Prostate gland (tissue), 2 donors: ENCODE measurements at regions not wholly inside any gene's neighbourhood (a gene's known extent, or its start where the extent isn't known, plus 50 kb on each side); places are given as distances from the start of the nearest gene placed in this dataset.

Source experiments
- DNase-seq: peaks from one replicate; pipeline ENCODE4 v3.0.0-alpha.2; 2019; ENCODE audit warnings: low spot score
- H3K27ac ChIP-seq, 2 donors: fragments of 200-600 bp; sonication (generic); 2 replicates each; pipeline ENCODE4 v1.5.1; 2017 to 2019
- H3K27me3 ChIP-seq: fragments of 200-600 bp; sonication (generic); replicated peaks from 2 replicates; pipeline ENCODE4 v1.5.1; 2019; ENCODE audit not compliant: insufficient read depth
- H3K36me3 ChIP-seq, 2 donors: fragments of 200-600 bp; sonication (generic); 1 replicate in 1 of 2; 2 replicates in 1 of 2; pipeline versions ENCODE4 v1.5.1 to v1.8.1; 2017 to 2019
- H3K4me1 ChIP-seq: fragments of 200-600 bp; sonication (generic); replicated peaks from 2 replicates; pipeline ENCODE4 v1.5.1; 2019
- H3K4me3 ChIP-seq, 2 donors: fragments of 200-600 bp; sonication (generic); 2 replicates each; pipeline ENCODE4 v1.5.1; 2017 to 2019
- H3K9me3 ChIP-seq: fragments of 200-600 bp; sonication (generic); 2 replicates; pipeline ENCODE4 v1.5.1; 2017
- CTCF ChIP-seq, 4 experiments: fragments of 200-600 bp in 2 of 4; fragments of 450-650 bp in 2 of 4; sonication (generic) in 2 of 4; IDR thresholded peaks; 1 replicate in 3 of 4; 2 replicates in 1 of 4; pipeline ENCODE4 v1.5.1; 2016 to 2019; ENCODE audit warnings: antibody characterized with exemption in 4 of 4, mild to moderate bottlenecking in 2 of 4, moderate library complexity in 2 of 4
- POLR2A ChIP-seq: fragments of 450-650 bp; IDR thresholded peaks from one replicate; pipeline ENCODE4 v1.6.1; 2016; ENCODE audit warnings: antibody characterized with exemption, mild to moderate bottlenecking
- POLR2AphosphoS5 ChIP-seq: sonication (generic); formaldehyde crosslinking; IDR thresholded peaks from one replicate; pipeline ENCODE4 v1.6.1; 2017; ENCODE audit warnings: antibody characterized with exemption
- WGBS: methylation state at CpG from one replicate; pipeline ENCODE4 v1.1.5; 2018; 5-methylcytosine and 5-hydroxymethylcytosine counted together
- intact Hi-C: fragments of 100-400 bp; cut with DNase I; formaldehyde crosslinking; loops from one replicate; pipeline ENCODE4 v1.14.2; 2022

GRCh38 chr13:30053939-30054338 lies 203.5 kb upstream of the UBL3 start:
- TF ChIP-seq POLR2AphosphoS5 (no peak), CTCF (IDR thresholded peaks at IDR 0.05) (no peak), POLR2A (no peak)
- no peak overlapping the region for H3K27ac ChIP-seq
- 53% methylated on average over 4 of the region's 4 CpGs for WGBS
- no peak for DNase-seq
- H3K9me3 ChIP-seq: no peaks in the 10 kb centered on the region
- no peaks in the 10 kb centered on the region for H3K36me3 ChIP-seq
- no peak overlapping the region for H3K4me3 ChIP-seq
- intact Hi-C loops: no loop called here
- H3K27me3 ChIP-seq: no peaks in the 10 kb centered on the region
- H3K4me1 ChIP-seq: no peaks in the 10 kb centered on the region

DNA sequence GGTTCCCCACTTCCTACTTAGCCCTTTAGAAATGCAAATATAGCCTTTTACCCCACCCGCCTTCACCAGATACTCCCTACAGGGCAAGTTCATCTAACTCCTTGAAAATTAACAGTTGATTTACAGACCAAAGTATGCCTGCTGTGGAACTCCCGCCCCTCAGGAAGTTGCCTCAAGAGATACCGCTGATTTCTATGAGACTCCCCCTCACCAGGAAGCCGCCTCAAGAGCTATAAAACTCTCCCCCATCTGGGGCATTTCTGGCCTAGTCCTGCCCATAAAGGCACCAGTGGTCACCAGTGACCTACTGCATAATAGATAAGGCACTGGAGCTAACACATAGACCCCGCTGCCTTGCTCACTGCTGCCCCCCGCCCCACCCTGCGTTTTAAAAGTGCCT lies 201.7 kb upstream of the UBL3 start:
- DNase-seq: no peak
- H3K4me3 ChIP-seq: no peak overlapping the region
- intact Hi-C loops: no loop called here

DNA sequence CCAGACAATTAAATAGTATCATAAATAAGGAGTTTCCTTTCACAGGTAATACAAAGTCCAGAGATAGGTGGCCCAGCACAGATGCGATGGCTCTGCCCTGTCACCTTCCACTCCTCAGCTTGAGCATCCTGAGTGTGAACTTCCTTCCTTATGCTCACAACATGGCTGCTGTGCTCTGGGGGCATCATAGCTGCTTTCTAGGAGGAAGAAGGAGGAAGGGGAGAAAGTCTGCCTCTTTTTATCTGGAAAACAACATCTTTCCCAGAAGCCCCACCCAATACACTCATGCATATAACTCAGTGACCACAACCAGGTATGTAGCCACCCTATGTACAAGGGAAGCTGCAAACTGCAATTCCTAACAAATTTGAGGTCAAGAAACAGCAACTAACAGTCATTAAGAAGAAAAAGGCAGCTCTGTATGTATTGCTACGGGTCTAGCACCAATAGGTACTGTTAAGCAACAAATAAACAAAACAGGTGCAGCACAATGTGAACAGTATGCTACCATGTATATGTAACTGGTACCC lies 201.2 kb upstream of the UBL3 start:
- TF ChIP-seq CTCF (IDR thresholded peaks at IDR 0.05) (no peak), POLR2A (no peak)
- H3K4me3 ChIP-seq: no peak overlapping the region
- DNase-seq: no peak
- H3K36me3 ChIP-seq: no peaks in the 10 kb centered on the region
- no peak overlapping the region for H3K27ac ChIP-seq
- 85% methylated on average over 2 of the region's 2 CpGs for WGBS
- intact Hi-C loops: no loop called here
- H3K9me3 ChIP-seq: no peaks in the 10 kb centered on the region
- no peaks in the 10 kb centered on the region for H3K27me3 ChIP-seq
- no peaks in the 10 kb centered on the region for H3K4me1 ChIP-seq

More for the DNA sequence above, 201.7 kb upstream of the UBL3 start:
- no peak overlapping the region for H3K27ac ChIP-seq
- H3K9me3 ChIP-seq: no peaks in the 10 kb centered on the region
- H3K36me3 ChIP-seq: no peaks in the 10 kb centered on the region
- no peak for TF ChIP-seq CTCF (IDR thresholded peaks at IDR 0.05)
- TF ChIP-seq POLR2AphosphoS5: no peak
- TF ChIP-seq POLR2A: no peak
- 47% methylated on average over 7 of the region's 7 CpGs for WGBS
- H3K27me3 ChIP-seq: no peaks in the 10 kb centered on the region
- H3K4me1 ChIP-seq: no peaks in the 10 kb centered on the region

DNA sequence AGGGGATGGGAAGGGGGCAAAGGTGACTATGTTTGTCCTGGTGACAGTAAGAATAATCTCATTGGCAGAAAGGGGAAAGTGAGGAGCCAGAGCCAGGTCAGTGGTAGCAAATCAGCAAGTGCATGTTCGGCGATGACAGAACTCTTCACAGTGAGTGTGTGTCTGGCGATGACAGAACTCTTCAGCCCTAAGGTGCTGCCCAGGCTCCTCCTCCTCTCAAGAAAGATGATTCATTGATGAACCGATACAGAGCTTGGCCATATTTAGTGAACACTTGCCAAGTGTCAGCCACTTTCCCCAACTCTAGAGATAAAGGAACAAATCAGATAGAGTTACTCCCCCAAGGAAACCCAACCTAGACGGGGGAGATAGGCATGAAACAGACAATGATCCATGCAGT lies 199.3 kb upstream of the UBL3 start:
- intact Hi-C loops: no loop called here
- H3K27ac ChIP-seq: no peak overlapping the region
- no peaks in the 10 kb centered on the region for H3K4me1 ChIP-seq
- TF ChIP-seq POLR2A: no peak
- TF ChIP-seq CTCF (IDR thresholded peaks at IDR 0.05): no peak
- TF ChIP-seq POLR2AphosphoS5: no peak
- no peaks in the 10 kb centered on the region for H3K27me3 ChIP-seq
- H3K4me3 ChIP-seq: no peak overlapping the region
- H3K9me3 ChIP-seq: no peaks in the 10 kb centered on the region
- no peak for DNase-seq
- no peaks in the 10 kb centered on the region for H3K36me3 ChIP-seq
- 83% methylated on average over 5 of the region's 5 CpGs for WGBS

GRCh38 chr13:30047154-30047874 lies 196.9 kb upstream of the UBL3 start:
- TF ChIP-seq POLR2AphosphoS5 (no peak), CTCF (IDR thresholded peaks at IDR 0.05) (no peak), POLR2A (no peak)
- Histone ChIP-seq H3K9me3 (no peaks in the 10 kb centered on the region), H3K4me1 (no peaks in the 10 kb centered on the region), H3K27me3 (no peaks in the 10 kb centered on the region), H3K27ac (no peak overlapping the region), H3K36me3 (no peaks in the 10 kb centered on the region), H3K4me3 (no peak overlapping the region)
- no peak for DNase-seq
- WGBS: 81% methylated on average over 3 of the region's 3 CpGs
- intact Hi-C loops: no loop called here
